Prostate gland (tissue), 2 donors: ENCODE measurements at regions not wholly inside any gene's neighbourhood (a gene's known extent, or its start where the extent isn't known, plus 50 kb on each side); places are given as distances from the start of the nearest gene placed in this dataset.

ENCODE experiments used
- DNase-seq: peaks from one replicate; pipeline ENCODE4 v3.0.0-alpha.2; 2019; ENCODE audit warnings: low spot score
- H3K27ac ChIP-seq, 2 donors: fragments of 200-600 bp; sonication (generic); 2 replicates each; pipeline ENCODE4 v1.5.1; 2017 to 2019
- H3K27me3 ChIP-seq: fragments of 200-600 bp; sonication (generic); replicated peaks from 2 replicates; pipeline ENCODE4 v1.5.1; 2019; ENCODE audit not compliant: insufficient read depth
- H3K36me3 ChIP-seq, 2 donors: fragments of 200-600 bp; sonication (generic); 1 replicate in 1 of 2; 2 replicates in 1 of 2; pipeline versions ENCODE4 v1.5.1 to v1.8.1; 2017 to 2019
- H3K4me1 ChIP-seq: fragments of 200-600 bp; sonication (generic); replicated peaks from 2 replicates; pipeline ENCODE4 v1.5.1; 2019
- H3K4me3 ChIP-seq, 2 donors: fragments of 200-600 bp; sonication (generic); 2 replicates each; pipeline ENCODE4 v1.5.1; 2017 to 2019
- H3K9me3 ChIP-seq: fragments of 200-600 bp; sonication (generic); 2 replicates; pipeline ENCODE4 v1.5.1; 2017
- CTCF ChIP-seq, 4 experiments: fragments of 200-600 bp in 2 of 4; fragments of 450-650 bp in 2 of 4; sonication (generic) in 2 of 4; IDR thresholded peaks; 1 replicate in 3 of 4; 2 replicates in 1 of 4; pipeline ENCODE4 v1.5.1; 2016 to 2019; ENCODE audit warnings: antibody characterized with exemption in 4 of 4, mild to moderate bottlenecking in 2 of 4, moderate library complexity in 2 of 4
- POLR2A ChIP-seq: fragments of 450-650 bp; IDR thresholded peaks from one replicate; pipeline ENCODE4 v1.6.1; 2016; ENCODE audit warnings: antibody characterized with exemption, mild to moderate bottlenecking
- POLR2AphosphoS5 ChIP-seq: sonication (generic); formaldehyde crosslinking; IDR thresholded peaks from one replicate; pipeline ENCODE4 v1.6.1; 2017; ENCODE audit warnings: antibody characterized with exemption
- WGBS: methylation state at CpG from one replicate; pipeline ENCODE4 v1.1.5; 2018; 5-methylcytosine and 5-hydroxymethylcytosine counted together
- intact Hi-C: fragments of 100-400 bp; cut with DNase I; formaldehyde crosslinking; loops from one replicate; pipeline ENCODE4 v1.14.2; 2022

GRCh38 chr7:85710960-85711359 is 524.1 kb upstream of the SEMA3D start:
- Histone ChIP-seq H3K4me3 (no peak overlapping the region), H3K36me3 (no peaks in the 10 kb centered on the region), H3K27ac (no peak overlapping the region), H3K4me1 (no peaks in the 10 kb centered on the region), H3K27me3 (no peaks in the 10 kb centered on the region), H3K9me3 (no peaks in the 10 kb centered on the region)
- WGBS = 100% methylated on average over 2 of the region's 2 CpGs
- DNase-seq = no peak
- TF ChIP-seq POLR2A (no peak), CTCF (IDR thresholded peaks at IDR 0.05) (no peak), POLR2AphosphoS5 (no peak)
- intact Hi-C loops = no loop called here

- Histone ChIP-seq H3K36me3 (no peaks in the 10 kb centered on the region), H3K4me3 (no peak overlapping the region), H3K27ac (no peak overlapping the region), H3K9me3 (no peaks in the 10 kb centered on the region), H3K27me3 (no peaks in the 10 kb centered on the region), H3K4me1 (no peaks in the 10 kb centered on the region)
- no peak for TF ChIP-seq CTCF (IDR thresholded peaks at IDR 0.05)
- TF ChIP-seq POLR2AphosphoS5 = no peak
- no peak for DNase-seq
- WGBS = 73% methylated on average over 1 of the region's 1 CpG
- intact Hi-C loops = no loop called here
These were observed 521.4 kb upstream of the SEMA3D start for GRCh38 chr7:85708221-85708620.

GRCh38 chr7:85705076-85705475 is 518.2 kb upstream of the SEMA3D start:
- H3K27me3 ChIP-seq = no peaks in the 10 kb centered on the region
- no peaks in the 10 kb centered on the region for H3K36me3 ChIP-seq
- 56% methylated on average over 2 of the region's 2 CpGs for WGBS
- H3K4me3 ChIP-seq = no peak overlapping the region
- no peak for TF ChIP-seq CTCF (IDR thresholded peaks at IDR 0.05)
- no peak for TF ChIP-seq POLR2AphosphoS5
- no peak for TF ChIP-seq POLR2A
- no peak overlapping the region for H3K27ac ChIP-seq
- intact Hi-C loops = no loop called here
- no peaks in the 10 kb centered on the region for H3K4me1 ChIP-seq
- DNase-seq = no peak
- H3K9me3 ChIP-seq = no peaks in the 10 kb centered on the region

- TF ChIP-seq POLR2A = no peak
- no peak for TF ChIP-seq POLR2AphosphoS5
- no peak for TF ChIP-seq CTCF (IDR thresholded peaks at IDR 0.05)
- WGBS = 50% methylated on average over 2 of the region's 2 CpGs
- intact Hi-C loops = no loop called here
These were observed 516.6 kb upstream of the SEMA3D start for GRCh38 chr7:85703251-85704010.

GRCh38 chr7:85702348-85702747 is 515.5 kb upstream of the SEMA3D start:
- no peak overlapping the region for H3K27ac ChIP-seq
- no peaks in the 10 kb centered on the region for H3K27me3 ChIP-seq
- no peaks in the 10 kb centered on the region for H3K36me3 ChIP-seq
- no peaks in the 10 kb centered on the region for H3K9me3 ChIP-seq
- no peaks in the 10 kb centered on the region for H3K4me1 ChIP-seq
- intact Hi-C loops = no loop called here
- no peak for DNase-seq
- no peak for TF ChIP-seq POLR2AphosphoS5
- no peak for TF ChIP-seq CTCF (IDR thresholded peaks at IDR 0.05)
- no peak for TF ChIP-seq POLR2A
- no peak overlapping the region for H3K4me3 ChIP-seq

More at GRCh38 chr7:85703251-85704010, 516.6 kb upstream of the SEMA3D start:
- no peak overlapping the region for H3K27ac ChIP-seq
- no peaks in the 10 kb centered on the region for H3K27me3 ChIP-seq
- H3K9me3 ChIP-seq = no peaks in the 10 kb centered on the region
- DNase-seq = no peak
- H3K4me1 ChIP-seq = no peaks in the 10 kb centered on the region
- H3K36me3 ChIP-seq = no peaks in the 10 kb centered on the region
- H3K4me3 ChIP-seq = no peak overlapping the region
